ENCODE measurements at regions not wholly inside any gene's neighbourhood (a gene's known extent, or its start where the extent isn't known, plus 50 kb on each side); places are given as distances from the start of the nearest gene placed in this dataset.

- Histone ChIP-seq H3K36me3 (no peaks in the 10 kb centered on the region), H3K4me3 (no peak overlapping the region), H3K27ac (no peak overlapping the region), H3K4me1 (no peaks in the 10 kb centered on the region), H3K27me3 (no peaks in the 10 kb centered on the region), H3K9me3 (no peaks in the 10 kb centered on the region)
- DNase-seq (ENCODE audit: extremely low spot score in 2 of 2): no peak
- no peak for TF ChIP-seq POLR2A (IDR thresholded peaks at IDR 0.05)
- TF ChIP-seq POLR2AphosphoS5 (IDR thresholded peaks at IDR 0.05; ENCODE audit: insufficient read depth in 1 of 2, low read depth in 1 of 2): no peak
- no peak for TF ChIP-seq CTCF (IDR thresholded peaks at IDR 0.05)
- intact Hi-C loops (cut with DNase I): no loop called here
Measured at GRCh38 chr10:25101461-25102146, 73.2 kb upstream of the GPR158 start.

- Histone ChIP-seq H3K4me3 (no peak overlapping the region), H3K9me3 (no peaks in the 10 kb centered on the region), H3K4me1 (no peaks in the 10 kb centered on the region), H3K27me3 (no peaks in the 10 kb centered on the region), H3K36me3 (no peaks in the 10 kb centered on the region), H3K27ac (no peak overlapping the region)
- TF ChIP-seq CTCF (IDR thresholded peaks at IDR 0.05) (no peak), POLR2AphosphoS5 (IDR thresholded peaks at IDR 0.05; ENCODE audit: insufficient read depth in 1 of 2, low read depth in 1 of 2) (no peak), POLR2A (IDR thresholded peaks at IDR 0.05) (no peak)
- intact Hi-C loops (cut with DNase I): no loop called here
- no peak for DNase-seq (ENCODE audit: extremely low spot score in 2 of 2)
Measured at GRCh38 chr10:25102147-25102822, 72.5 kb upstream of the GPR158 start.

GRCh38 chr10:25103703-25104102 is 71.1 kb upstream of the GPR158 start:
- no peak for DNase-seq (ENCODE audit: extremely low spot score in 2 of 2)
- TF ChIP-seq POLR2AphosphoS5 (IDR thresholded peaks at IDR 0.05; ENCODE audit: insufficient read depth in 1 of 2, low read depth in 1 of 2) (no peak), POLR2A (IDR thresholded peaks at IDR 0.05) (no peak), CTCF (IDR thresholded peaks at IDR 0.05) (no peak)
- Histone ChIP-seq H3K27me3 (no peaks in the 10 kb centered on the region), H3K4me1 (no peaks in the 10 kb centered on the region), H3K9me3 (no peaks in the 10 kb centered on the region), H3K36me3 (no peaks in the 10 kb centered on the region), H3K27ac (no peak overlapping the region), H3K4me3 (no peak overlapping the region)
- intact Hi-C loops (cut with DNase I): no loop called here

GRCh38 chr10:25104441-25104840 is 70.4 kb upstream of the GPR158 start:
- Histone ChIP-seq H3K36me3 (no peaks in the 10 kb centered on the region), H3K27ac (no peak overlapping the region), H3K27me3 (no peaks in the 10 kb centered on the region), H3K4me1 (no peaks in the 10 kb centered on the region), H3K4me3 (no peak overlapping the region), H3K9me3 (no peaks in the 10 kb centered on the region)
- intact Hi-C loops (cut with DNase I): no loop called here
- no peak for DNase-seq (ENCODE audit: extremely low spot score in 2 of 2)
- TF ChIP-seq POLR2AphosphoS5 (IDR thresholded peaks at IDR 0.05; ENCODE audit: insufficient read depth in 1 of 2, low read depth in 1 of 2): no peak

GRCh38 chr10:25105262-25105661 is 69.5 kb upstream of the GPR158 start:
- Histone ChIP-seq H3K27me3 (no peaks in the 10 kb centered on the region), H3K27ac (no peak overlapping the region), H3K4me3 (no peak overlapping the region), H3K9me3 (no peaks in the 10 kb centered on the region), H3K36me3 (no peaks in the 10 kb centered on the region), H3K4me1 (no peaks in the 10 kb centered on the region)
- DNase-seq (ENCODE audit: extremely low spot score in 2 of 2): no peak
- intact Hi-C loops (cut with DNase I): no loop called here
- TF ChIP-seq CTCF (IDR thresholded peaks at IDR 0.05): no peak
- TF ChIP-seq POLR2AphosphoS5 (IDR thresholded peaks at IDR 0.05; ENCODE audit: insufficient read depth in 1 of 2, low read depth in 1 of 2): no peak
- TF ChIP-seq POLR2A (IDR thresholded peaks at IDR 0.05): no peak
